HUES6 (cell line): ENCODE measurements at regions not wholly inside any gene's neighbourhood (a gene's known extent, or its start where the extent isn't known, plus 50 kb on each side); places are given as distances from the start of the nearest gene placed in this dataset.

Experiments
- H3K27ac ChIP-seq: 2 replicates; pipeline ENCODE4 v1.7.0; 2013; ENCODE audit warnings: low read depth, mild to moderate bottlenecking, low read length, inconsistent platforms
- H3K27me3 ChIP-seq: 2 replicates; pipeline ENCODE4 v1.6.1; 2013; ENCODE audit warnings: low read length; ENCODE audit not compliant: control insufficient read depth, insufficient read depth
- H3K36me3 ChIP-seq: 2 replicates; pipeline ENCODE4 v1.6.1; 2013; ENCODE audit warnings: low read length; ENCODE audit not compliant: control insufficient read depth, insufficient read depth
- H3K4me1 ChIP-seq: 2 replicates; pipeline ENCODE4 v1.6.1; 2013; ENCODE audit warnings: low read length; ENCODE audit not compliant: control insufficient read depth, insufficient read depth
- H3K4me3 ChIP-seq: 2 replicates; pipeline ENCODE4 v1.5.1; 2013; ENCODE audit warnings: low read depth, low read length
- H3K9ac ChIP-seq: one replicate; pipeline ENCODE4 v1.6.1; 2013; ENCODE audit warnings: mild to moderate bottlenecking, low read length
- H3K9me3 ChIP-seq: 2 replicates; pipeline ENCODE4 v1.6.1; 2013; ENCODE audit warnings: low read depth, low read length; ENCODE audit not compliant: control insufficient read depth, insufficient read depth

DNA sequence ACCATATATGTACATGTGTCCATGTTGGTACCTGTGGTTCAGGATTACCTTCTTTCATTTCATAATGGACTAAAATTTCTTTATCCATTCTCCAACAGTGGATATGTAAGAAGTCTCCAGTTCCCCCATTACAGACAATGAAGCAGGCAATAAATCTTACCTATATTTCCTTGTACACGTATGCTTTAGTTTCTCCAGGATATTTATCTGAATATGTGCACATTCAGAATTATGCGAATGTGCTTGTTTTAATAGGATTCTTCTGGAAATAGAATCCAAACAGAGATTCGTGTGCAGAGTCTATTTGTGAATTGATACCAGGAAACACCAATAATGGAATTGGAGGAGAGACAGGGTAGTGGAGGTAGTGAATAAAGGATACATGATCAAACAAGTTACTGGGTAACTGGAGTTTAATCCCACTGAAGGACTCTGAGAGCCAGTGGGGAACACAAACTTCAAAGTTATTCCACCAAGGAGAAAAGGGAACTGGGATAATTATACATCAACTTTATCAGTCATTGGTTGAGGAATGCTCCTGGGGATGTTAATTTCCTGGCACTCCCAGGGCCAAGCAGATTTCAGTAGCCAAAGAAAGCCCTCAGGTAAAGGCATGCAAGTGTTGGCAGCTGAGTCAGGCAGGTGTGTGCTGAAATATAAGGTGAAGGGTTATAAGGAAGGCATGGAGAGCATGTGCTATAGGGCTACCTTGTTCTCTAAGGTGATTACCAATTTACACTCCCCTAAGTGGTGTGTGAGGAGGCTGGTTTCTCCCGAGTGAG is 374.9 kb upstream of the PBX1 start:
- no peaks in the 10 kb centered on the region for H3K27me3 ChIP-seq
- H3K9ac ChIP-seq, result no peak overlapping the region
- H3K27ac ChIP-seq, result no peak overlapping the region
- H3K4me3 ChIP-seq, result no peak overlapping the region
- H3K4me1 ChIP-seq, result no peaks in the 10 kb centered on the region
- no peaks in the 10 kb centered on the region for H3K9me3 ChIP-seq
- H3K36me3 ChIP-seq, result no peaks in the 10 kb centered on the region

DNA sequence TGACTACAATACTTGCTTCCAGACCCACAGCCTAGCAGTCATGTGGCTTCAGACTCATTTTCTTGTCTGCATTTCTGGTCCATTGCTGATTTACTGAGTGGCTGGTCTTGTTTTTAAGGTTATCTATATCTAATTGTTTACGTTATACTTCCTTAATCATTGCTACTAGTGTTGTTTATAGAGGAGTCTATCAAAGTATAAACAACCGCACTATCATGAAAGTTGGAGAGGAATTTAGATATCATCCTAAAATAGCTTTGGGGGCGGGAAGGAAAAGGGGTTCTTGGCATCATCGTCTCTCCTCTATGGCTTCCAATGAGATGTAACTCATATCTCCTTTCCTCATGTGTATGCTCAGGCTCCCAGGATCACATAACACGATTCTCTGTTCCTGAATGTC is 372.1 kb upstream of the PBX1 start:
- Histone ChIP-seq H3K27ac (no peak overlapping the region), H3K9ac (no peak overlapping the region), H3K27me3 (no peaks in the 10 kb centered on the region), H3K36me3 (no peaks in the 10 kb centered on the region), H3K9me3 (no peaks in the 10 kb centered on the region), H3K4me3 (no peak overlapping the region), H3K4me1 (no peaks in the 10 kb centered on the region)

DNA sequence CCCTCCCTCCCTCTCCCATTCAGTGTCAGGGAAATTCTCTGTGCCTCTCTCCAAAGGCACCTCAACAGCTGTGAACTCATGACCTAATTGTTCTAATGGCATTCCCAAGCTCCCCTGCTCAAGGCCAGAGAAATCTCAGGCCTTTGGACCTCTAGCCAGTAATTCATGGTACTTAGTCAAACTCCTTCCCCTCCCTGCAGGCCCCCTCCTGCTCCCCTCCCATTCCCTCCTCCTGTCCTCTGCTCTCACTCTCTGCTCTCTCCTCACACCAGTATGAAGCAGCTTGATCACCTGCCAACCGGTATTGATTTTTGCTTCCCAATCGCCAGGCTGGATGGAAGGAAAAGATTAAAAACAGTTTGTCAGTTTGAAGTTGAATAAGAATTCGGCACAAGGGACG is 370.5 kb upstream of the PBX1 start:
- no peak overlapping the region for H3K9ac ChIP-seq
- no peaks in the 10 kb centered on the region for H3K4me1 ChIP-seq
- no peaks in the 10 kb centered on the region for H3K36me3 ChIP-seq
- H3K27me3 ChIP-seq, result no peaks in the 10 kb centered on the region
- H3K27ac ChIP-seq, result no peak overlapping the region
- H3K4me3 ChIP-seq, result no peak overlapping the region
- no peaks in the 10 kb centered on the region for H3K9me3 ChIP-seq

DNA sequence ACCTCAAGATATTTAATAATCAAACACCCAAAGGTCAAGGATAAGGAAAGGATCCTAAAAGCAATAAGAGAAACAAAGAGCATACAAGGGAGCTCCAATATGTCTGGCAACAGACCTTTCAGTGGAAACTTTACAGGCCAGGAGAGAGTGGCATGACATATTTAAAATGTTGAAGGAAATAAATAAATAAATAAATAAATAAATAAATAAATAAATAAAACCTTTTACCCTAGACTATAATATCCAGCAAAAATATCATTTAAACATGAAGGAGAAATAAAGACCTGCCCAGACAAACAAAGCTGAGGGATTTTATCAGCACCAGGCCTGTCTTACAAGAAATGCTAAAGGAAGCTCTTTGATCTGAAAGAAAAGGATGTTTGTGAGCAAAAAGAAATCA is 367.8 kb upstream of the PBX1 start:
- Histone ChIP-seq H3K4me3 (no peak overlapping the region), H3K27me3 (no peaks in the 10 kb centered on the region), H3K4me1 (no peaks in the 10 kb centered on the region), H3K36me3 (no peaks in the 10 kb centered on the region), H3K9me3 (no peaks in the 10 kb centered on the region), H3K9ac (no peak overlapping the region), H3K27ac (no peak overlapping the region)

DNA sequence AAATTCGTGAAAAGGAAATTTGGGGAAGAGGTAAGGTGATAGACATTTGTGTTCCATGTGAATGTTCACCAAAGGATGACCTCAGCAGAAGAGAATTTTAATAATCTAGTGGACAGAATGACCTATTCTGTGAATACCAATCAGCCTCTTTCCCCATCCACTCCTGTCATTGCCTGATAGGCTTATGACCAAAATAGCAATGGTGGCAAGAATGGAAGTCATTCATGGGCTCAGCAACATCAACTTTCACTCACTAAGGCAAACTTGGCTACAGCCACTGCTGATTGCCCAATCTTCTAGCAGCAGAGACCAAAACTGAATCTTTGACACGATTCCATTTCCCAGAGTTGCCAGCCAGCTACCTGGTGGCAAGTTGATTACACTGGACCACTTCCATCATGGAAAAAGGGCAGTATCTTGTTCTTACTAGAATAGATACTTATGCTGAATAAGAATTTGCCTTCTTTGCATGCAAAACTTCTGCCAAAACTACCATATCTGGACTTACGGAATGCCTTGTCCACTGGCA is 348.7 kb upstream of the PBX1 start:
- no peak overlapping the region for H3K4me3 ChIP-seq
- no peaks in the 10 kb centered on the region for H3K27me3 ChIP-seq
- no peaks in the 10 kb centered on the region for H3K9me3 ChIP-seq
- H3K9ac ChIP-seq, result no peak overlapping the region
- H3K27ac ChIP-seq, result no peak overlapping the region
- no peaks in the 10 kb centered on the region for H3K4me1 ChIP-seq
- no peaks in the 10 kb centered on the region for H3K36me3 ChIP-seq

DNA sequence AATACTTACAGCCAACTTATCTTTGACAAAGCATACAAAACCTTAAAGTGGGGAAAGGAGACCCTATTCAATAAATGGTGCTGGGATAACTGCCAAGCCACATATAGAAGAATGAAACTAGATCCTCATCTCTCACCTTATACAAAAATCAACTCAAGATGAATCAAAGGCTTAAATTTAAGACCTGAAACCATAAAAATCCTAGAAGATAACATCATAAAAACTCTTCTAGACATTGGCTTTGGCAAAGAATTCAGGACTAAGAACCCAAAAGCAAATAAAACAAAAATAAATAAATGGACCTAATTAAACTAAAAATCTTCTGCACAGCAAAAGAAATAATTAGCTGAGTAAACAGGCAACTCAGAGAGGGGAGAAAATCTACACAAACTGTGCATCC is 335.6 kb upstream of the PBX1 start:
- Histone ChIP-seq H3K4me3 (no peak overlapping the region), H3K9me3 (no peaks in the 10 kb centered on the region), H3K27ac (no peak overlapping the region), H3K9ac (no peak overlapping the region), H3K4me1 (peaks cover 14% of the 10 kb centered on the region; the same call in 1 of the 2 replicates), H3K36me3 (no peaks in the 10 kb centered on the region), H3K27me3 (no peaks in the 10 kb centered on the region)

DNA sequence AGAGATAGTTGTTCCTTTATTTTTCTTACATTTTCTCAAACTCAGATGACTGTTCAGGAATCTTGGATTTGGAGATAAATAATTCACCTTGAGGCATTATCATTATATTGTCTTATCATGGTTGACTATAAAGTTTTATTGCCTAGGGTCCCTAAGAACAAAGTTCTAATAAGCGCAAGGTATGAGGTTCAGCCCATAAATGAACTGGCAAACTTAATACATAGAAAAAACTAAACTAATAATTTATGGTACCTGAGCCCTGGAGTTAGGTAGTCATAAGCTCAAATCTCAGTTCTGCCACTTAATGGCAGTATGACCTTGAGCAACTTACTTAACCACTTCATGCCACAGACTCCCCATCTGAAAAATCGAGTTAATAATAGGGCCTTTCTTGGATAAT is 334.0 kb upstream of the PBX1 start:
- no peak overlapping the region for H3K9ac ChIP-seq
- H3K9me3 ChIP-seq, result no peaks in the 10 kb centered on the region
- no peak overlapping the region for H3K4me3 ChIP-seq
- H3K27ac ChIP-seq, result no peak overlapping the region
- no peaks in the 10 kb centered on the region for H3K36me3 ChIP-seq
- peaks cover 14% of the 10 kb centered on the region; the same call in 1 of the 2 replicates for H3K4me1 ChIP-seq
- no peaks in the 10 kb centered on the region for H3K27me3 ChIP-seq

DNA sequence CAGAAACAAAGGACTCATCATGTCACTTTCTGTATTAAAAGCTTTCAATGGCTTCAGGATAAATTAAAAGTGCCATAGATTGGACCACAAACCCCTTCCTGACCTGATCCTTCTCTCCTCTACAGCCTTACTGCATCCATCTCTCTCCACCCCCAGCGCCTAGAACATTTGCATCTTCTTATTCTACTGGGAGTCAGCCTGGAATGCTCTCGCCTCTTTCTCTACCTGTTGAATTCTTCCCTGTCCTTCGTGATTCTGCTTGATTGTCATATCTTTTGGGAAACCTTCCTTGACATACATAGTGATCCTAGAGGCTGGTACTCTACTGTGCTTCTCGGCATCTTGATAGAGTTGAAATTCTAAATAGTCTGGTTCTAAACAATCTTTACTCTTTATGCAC is 332.0 kb upstream of the PBX1 start:
- Histone ChIP-seq H3K27ac (no peak overlapping the region), H3K4me1 (peaks cover 14% of the 10 kb centered on the region; the same call in 1 of the 2 replicates), H3K4me3 (no peak overlapping the region), H3K9ac (no peak overlapping the region), H3K27me3 (no peaks in the 10 kb centered on the region), H3K9me3 (no peaks in the 10 kb centered on the region), H3K36me3 (no peaks in the 10 kb centered on the region)

DNA sequence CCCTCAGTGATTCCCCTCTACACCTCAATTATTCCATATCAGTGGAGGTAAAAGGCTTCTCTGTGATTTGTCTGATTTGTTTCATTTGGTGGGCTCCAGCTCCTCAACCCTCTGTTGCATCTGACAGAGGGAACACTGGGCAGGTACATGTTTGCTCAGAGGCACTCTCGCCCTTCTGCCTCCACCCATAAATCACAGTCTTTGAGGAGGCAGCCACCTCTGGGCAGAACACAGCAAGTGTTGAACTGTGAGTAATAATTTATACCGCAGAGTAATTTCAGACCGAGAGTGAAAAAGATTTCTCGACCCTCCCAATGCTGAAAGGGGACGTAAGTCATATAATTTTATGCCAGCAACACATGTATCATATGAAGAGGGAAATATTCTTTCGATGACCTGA is 330.1 kb upstream of the PBX1 start:
- Histone ChIP-seq H3K36me3 (no peaks in the 10 kb centered on the region), H3K27me3 (no peaks in the 10 kb centered on the region), H3K9ac (no peak overlapping the region), H3K4me1 (peaks cover 14% of the 10 kb centered on the region; the same call in 1 of the 2 replicates), H3K9me3 (no peaks in the 10 kb centered on the region), H3K27ac (no peak overlapping the region), H3K4me3 (no peak overlapping the region)

DNA sequence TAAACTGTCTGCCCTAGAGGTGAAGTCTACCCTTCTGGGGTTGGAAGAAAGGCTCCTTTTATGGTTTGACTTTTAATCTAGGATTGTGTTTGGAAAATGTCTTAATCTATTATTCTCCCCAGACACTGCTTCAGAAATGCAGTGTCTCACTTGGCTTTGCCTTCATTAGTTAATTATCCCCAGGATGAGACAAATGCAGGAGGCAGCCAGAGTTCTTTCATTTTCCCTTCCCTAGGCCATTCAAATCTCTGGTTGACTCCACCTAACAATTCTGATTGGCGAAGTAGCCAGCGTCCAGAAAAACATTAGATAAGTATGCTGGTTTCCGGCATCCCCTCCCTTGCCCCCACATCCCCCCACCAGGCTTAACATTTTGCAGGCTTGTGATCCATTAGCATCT is 325.8 kb upstream of the PBX1 start:
- H3K9me3 ChIP-seq, result peaks cover 6% of the 10 kb centered on the region; the same call in 1 of the 2 replicates
- no peaks in the 10 kb centered on the region for H3K27me3 ChIP-seq
- no peak overlapping the region for H3K4me3 ChIP-seq
- H3K36me3 ChIP-seq, result no peaks in the 10 kb centered on the region
- H3K27ac ChIP-seq, result no peak overlapping the region
- peaks cover 1% of the 10 kb centered on the region; the same call in 1 of the 2 replicates for H3K4me1 ChIP-seq
- H3K9ac ChIP-seq, result no peak overlapping the region

DNA sequence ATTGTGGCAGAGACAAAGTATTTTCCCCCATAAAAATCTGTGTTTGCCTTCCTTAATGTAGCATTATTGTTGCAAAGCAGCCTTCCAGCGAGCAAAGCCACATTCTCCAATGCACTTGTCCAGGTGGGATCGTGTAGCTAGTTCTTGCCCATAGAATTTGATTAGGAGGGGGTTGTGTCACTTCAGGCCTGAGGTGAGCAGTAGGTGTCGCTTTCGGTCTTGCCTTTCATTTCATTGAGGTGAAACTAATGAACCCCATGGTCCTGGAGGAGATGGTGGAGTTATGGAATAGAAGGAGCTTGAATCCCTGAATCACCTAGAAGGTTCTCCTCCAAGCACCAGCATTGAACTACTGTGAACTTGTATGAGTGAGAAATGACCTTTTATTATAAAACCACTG is 318.9 kb upstream of the PBX1 start:
- Histone ChIP-seq H3K27ac (no peak overlapping the region), H3K9ac (no peak overlapping the region), H3K36me3 (no peaks in the 10 kb centered on the region), H3K9me3 (peaks cover 3% of the 10 kb centered on the region; the same call in 1 of the 2 replicates), H3K4me1 (no peaks in the 10 kb centered on the region), H3K4me3 (no peak overlapping the region), H3K27me3 (no peaks in the 10 kb centered on the region)
